ENCODE measurements at regions not wholly inside any gene's neighbourhood (a gene's known extent, or its start where the extent isn't known, plus 50 kb on each side); places are given as distances from the start of the nearest gene placed in this dataset.
"Not testable (repeated sequence)": the region's sequence is repeated elsewhere in the genome, so short reads cannot be mapped to it uniquely, and the experiment has no call there.

DNA sequence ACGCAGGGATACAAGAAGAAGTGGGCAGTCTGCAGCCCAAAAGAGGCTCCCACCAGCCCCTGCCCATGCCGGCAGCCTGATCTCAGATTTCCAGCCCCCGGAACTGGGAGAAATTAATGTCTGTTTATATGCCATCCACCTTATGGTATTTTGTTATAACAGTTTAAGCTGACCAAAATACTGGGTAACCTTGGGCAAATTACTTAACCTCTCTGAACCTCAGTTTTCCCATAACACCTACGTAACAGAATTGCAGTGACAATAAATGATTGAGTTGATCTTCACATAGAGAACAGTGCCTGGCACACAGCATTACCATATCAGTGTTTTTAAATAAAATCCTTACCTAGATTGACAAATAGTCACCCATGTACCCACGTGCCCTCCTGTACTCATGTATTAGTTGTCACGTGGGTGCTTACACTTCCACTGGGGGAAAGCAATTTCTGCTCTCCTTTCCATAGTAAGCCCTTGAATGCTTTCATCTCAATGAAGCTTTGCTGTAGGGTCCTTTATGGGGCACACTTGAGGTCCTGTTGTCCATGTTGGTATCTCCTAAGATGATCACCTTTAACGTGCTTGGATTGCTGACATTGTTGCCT, 54.2 kb upstream of the PHF21A start:
- in situ Hi-C loops (cut with HindIII; ENCODE audit: low sequenced_read_pairs), result no loop called here
- no peak overlapping the region for H3K4me3 ChIP-seq (ENCODE audit: low read depth, low read length)
- no peak for DNase-seq (ENCODE audit: low read depth, low spot score)
- no peak for TF ChIP-seq CTCF (IDR thresholded peaks at IDR 0.05; ENCODE audit: low read depth, low read length)

GRCh38 chr11:46171693-46172092, 50.4 kb upstream of the PHF21A start:
- DNase-seq (ENCODE audit: low read depth, low spot score); H3K4me3 ChIP-seq (ENCODE audit: low read depth, low read length); in situ Hi-C loops (cut with HindIII; ENCODE audit: low sequenced_read_pairs): not testable (repeated sequence)
